ENCODE measurements at regions not wholly inside any gene's neighbourhood (a gene's known extent, or its start where the extent isn't known, plus 50 kb on each side); places are given as distances from the start of the nearest gene placed in this dataset.

DNA sequence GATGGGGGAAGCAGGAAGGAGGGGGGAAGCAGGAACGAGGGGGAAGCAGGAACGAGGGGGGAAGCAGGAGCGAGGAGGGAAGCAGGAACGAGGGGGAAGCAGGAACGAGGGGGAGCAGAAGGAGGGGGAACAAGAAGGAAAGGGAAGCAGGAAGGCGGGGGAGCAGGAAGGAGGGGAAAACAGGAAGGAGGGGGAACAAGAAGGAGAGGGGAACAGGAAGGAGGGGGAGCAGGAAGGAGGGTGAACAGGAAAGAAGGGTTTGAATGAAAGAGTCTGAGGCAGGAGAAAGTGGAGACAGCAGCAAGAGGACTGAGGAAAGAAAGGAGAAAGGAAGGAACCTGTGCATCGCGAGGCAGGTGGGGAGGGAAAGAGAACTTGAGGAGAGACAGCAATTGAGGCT lies 256.6 kb downstream of the PTEN start:
- no peak for TF ChIP-seq POLR2A (IDR thresholded peaks at IDR 0.05; ENCODE audit: extremely low read depth, insufficient read length)
- TF ChIP-seq, protein P1, sequence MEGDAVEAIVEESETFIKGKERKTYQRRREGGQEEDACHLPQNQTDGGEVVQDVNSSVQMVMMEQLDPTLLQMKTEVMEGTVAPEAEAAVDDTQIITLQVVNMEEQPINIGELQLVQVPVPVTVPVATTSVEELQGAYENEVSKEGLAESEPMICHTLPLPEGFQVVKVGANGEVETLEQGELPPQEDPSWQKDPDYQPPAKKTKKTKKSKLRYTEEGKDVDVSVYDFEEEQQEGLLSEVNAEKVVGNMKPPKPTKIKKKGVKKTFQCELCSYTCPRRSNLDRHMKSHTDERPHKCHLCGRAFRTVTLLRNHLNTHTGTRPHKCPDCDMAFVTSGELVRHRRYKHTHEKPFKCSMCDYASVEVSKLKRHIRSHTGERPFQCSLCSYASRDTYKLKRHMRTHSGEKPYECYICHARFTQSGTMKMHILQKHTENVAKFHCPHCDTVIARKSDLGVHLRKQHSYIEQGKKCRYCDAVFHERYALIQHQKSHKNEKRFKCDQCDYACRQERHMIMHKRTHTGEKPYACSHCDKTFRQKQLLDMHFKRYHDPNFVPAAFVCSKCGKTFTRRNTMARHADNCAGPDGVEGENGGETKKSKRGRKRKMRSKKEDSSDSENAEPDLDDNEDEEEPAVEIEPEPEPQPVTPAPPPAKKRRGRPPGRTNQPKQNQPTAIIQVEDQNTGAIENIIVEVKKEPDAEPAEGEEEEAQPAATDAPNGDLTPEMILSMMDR (IDR thresholded peaks at IDR 0.05; ENCODE audit: low read depth, low read length): no peak

Data from NB4 (cell line).